Calu3 (cell line): ENCODE measurements at regions not wholly inside any gene's neighbourhood (a gene's known extent, or its start where the extent isn't known, plus 50 kb on each side); places are given as distances from the start of the nearest gene placed in this dataset.

ENCODE experiments used
- BruUV-seq: library from RNA; stranded (reverse); fragments of 400-500 nt; replicated peaks from 2 replicates; lab custom pipeline; 2021; lab: Mats Ljungman, UMichigan
- CTCF ChIA-PET: fragments of 300-600 bp; sonication (Branson Sonifier 250); formaldehyde crosslinking; loops from one replicate; lab custom pipeline; 2022; ENCODE audit warnings: antibody characterized with exemption; lab: Charles Lee
- DNase-seq: peaks from one replicate; pipeline ENCODE4 v3.0.0; 2022
- H3K27ac Mint-ChIP-seq: one replicate; pipeline ENCODE4 v1.8.0; 2022; ENCODE audit warnings: mixed read lengths; ENCODE audit not compliant: unreplicated experiment
- H3K27me3 Mint-ChIP-seq: one replicate; pipeline ENCODE4 v1.8.0; 2022; ENCODE audit warnings: mixed read lengths; ENCODE audit not compliant: unreplicated experiment
- H3K36me3 Mint-ChIP-seq: one replicate; pipeline ENCODE4 v1.8.0; 2022; ENCODE audit warnings: mild to moderate bottlenecking, moderate library complexity, mixed read lengths; ENCODE audit not compliant: insufficient read depth, unreplicated experiment
- H3K4me1 Mint-ChIP-seq: one replicate; pipeline ENCODE4 v1.8.0; 2022; ENCODE audit warnings: mild to moderate bottlenecking, low read depth, mixed read lengths; ENCODE audit not compliant: unreplicated experiment
- H3K4me3 Mint-ChIP-seq: one replicate; pipeline ENCODE4 v1.8.0; 2022; ENCODE audit warnings: mild to moderate bottlenecking, low read depth, moderate library complexity, mixed read lengths; ENCODE audit not compliant: unreplicated experiment
- H3K9me3 Mint-ChIP-seq: one replicate; pipeline ENCODE4 v1.8.0; 2022; ENCODE audit warnings: low read depth, mixed read lengths; ENCODE audit not compliant: unreplicated experiment
- CTCF ChIP-seq: fragments of 200-600 bp; IDR thresholded peaks from one replicate; pipeline ENCODE4 v1.8.0; 2022; ENCODE audit warnings: antibody characterized with exemption; ENCODE audit not compliant: unreplicated experiment
- intact Hi-C: fragments of 100-400 bp; cut with micrococcal nuclease; formaldehyde crosslinking; loops from one replicate; pipeline ENCODE4 v1.10.0; 2022; ENCODE audit not compliant: unreplicated experiment

- H3K4me3 Mint-ChIP-seq, result no peak overlapping the region
- DNase-seq, result no peak
- peaks cover 28% of the 10 kb centered on the region for H3K4me1 Mint-ChIP-seq
- no peak overlapping the region for H3K27ac Mint-ChIP-seq
- peaks cover 4% of the 10 kb centered on the region for H3K9me3 Mint-ChIP-seq
- no peaks in the 10 kb centered on the region for H3K27me3 Mint-ChIP-seq
- CTCF ChIA-PET, result no interaction called here
- no peaks in the 10 kb centered on the region for H3K36me3 Mint-ChIP-seq
- BruUV-seq, result no TSS peak
- intact Hi-C loops, result no loop called here
- no peak for TF ChIP-seq CTCF
These were observed 301.4 kb downstream of the UACA start for GRCh38 chr15:70461992-70462391.

GRCh38 chr15:70461017-70461416 lies 302.3 kb downstream of the UACA start:
- no TSS peak for BruUV-seq
- TF ChIP-seq CTCF, result no peak
- DNase-seq, result no peak
- no peaks in the 10 kb centered on the region for H3K27me3 Mint-ChIP-seq
- H3K9me3 Mint-ChIP-seq, result peaks cover 4% of the 10 kb centered on the region
- CTCF ChIA-PET, result no interaction called here
- intact Hi-C loops, result no loop called here
- H3K4me1 Mint-ChIP-seq, result peaks cover 22% of the 10 kb centered on the region
- H3K36me3 Mint-ChIP-seq, result no peaks in the 10 kb centered on the region
- no peak overlapping the region for H3K27ac Mint-ChIP-seq
- H3K4me3 Mint-ChIP-seq, result no peak overlapping the region

- Mint-ChIP-seq H3K36me3 (no peaks in the 10 kb centered on the region), H3K27ac (no peak overlapping the region), H3K4me3 (no peak overlapping the region), H3K27me3 (no peaks in the 10 kb centered on the region), H3K9me3 (peaks cover 4% of the 10 kb centered on the region), H3K4me1 (peaks cover 22% of the 10 kb centered on the region)
- TF ChIP-seq CTCF, result no peak
- intact Hi-C loops, result no loop called here
- no TSS peak for BruUV-seq
- no peak for DNase-seq
- CTCF ChIA-PET, result no interaction called here
These were observed 304.0 kb downstream of the UACA start for GRCh38 chr15:70459312-70459711.

GRCh38 chr15:70453766-70454165 lies 309.6 kb downstream of the UACA start:
- Mint-ChIP-seq H3K27ac (no peak overlapping the region), H3K4me3 (no peak overlapping the region), H3K9me3 (no peaks in the 10 kb centered on the region), H3K36me3 (no peaks in the 10 kb centered on the region), H3K27me3 (peaks cover 32% of the 10 kb centered on the region), H3K4me1 (no peaks in the 10 kb centered on the region)
- BruUV-seq, result no TSS peak
- TF ChIP-seq CTCF, result no peak
- CTCF ChIA-PET, result no interaction called here
- intact Hi-C loops, result no loop called here
- no peak for DNase-seq
